HEK293 (cell line): ENCODE measurements at regions not wholly inside any gene's neighbourhood (a gene's known extent, or its start where the extent isn't known, plus 50 kb on each side); places are given as distances from the start of the nearest gene placed in this dataset.

Experiments used
- CTCF ChIA-PET: fragments of 350-600 bp; formaldehyde crosslinking; extraction: SDS; loops from one replicate; lab custom pipeline; 2021; ENCODE audit warnings: antibody characterized with exemption; lab: Yijun Ruan, JAX
- POLR2A ChIA-PET: fragments of 300-600 bp; formaldehyde crosslinking; extraction: SDS; loops from one replicate; lab custom pipeline; 2020; ENCODE audit warnings: antibody characterized with exemption, inconsistent platforms; lab: Yijun Ruan, JAX
- H3K27ac ChIP-seq: fragments of 200-500 bp; sonication (Bioruptor generic); 2 replicates; pipeline ENCODE4 v1.5.1; 2014; ENCODE audit warnings: low read depth, low read length, control low read depth, inconsistent platforms; ENCODE audit errors: extremely low read depth
- H3K36me3 ChIP-seq, 2 experiments: fragments of 200-500 bp in 1 of 2; sonication (Bioruptor generic) in 1 of 2; 1 replicate in 1 of 2; 2 replicates in 1 of 2; pipeline ENCODE4 v1.5.1; 2014 to 2017; ENCODE audit warnings: inconsistent platforms in 2 of 2, low read length in 2 of 2; ENCODE audit not compliant: control insufficient read depth in 2 of 2, insufficient read depth in 1 of 2
- H3K4me1 ChIP-seq: fragments of 200-500 bp; sonication (Bioruptor generic); 2 replicates; pipeline ENCODE4 v1.5.1; 2014; ENCODE audit warnings: mild to moderate bottlenecking, low read length, inconsistent platforms; ENCODE audit not compliant: control insufficient read depth, insufficient read depth
- H3K4me3 ChIP-seq: 2 replicates; pipeline ENCODE4 v1.5.1; 2011; ENCODE audit warnings: low read depth, mild to moderate bottlenecking, control low read depth, low read length, moderate library complexity
- H3K9me3 ChIP-seq: fragments of 200-500 bp; sonication (Bioruptor generic); 2 replicates; pipeline ENCODE4 v1.5.1; 2014; ENCODE audit warnings: low read depth, low read length, inconsistent platforms; ENCODE audit not compliant: control insufficient read depth, insufficient read depth
- ATF2 ChIP-seq: fragments of 450-650 bp; formaldehyde crosslinking; IDR thresholded peaks from 2 replicates; pipeline ENCODE4 v1.5.1; 2016; ENCODE audit warnings: missing biosample characterization, missing genetic modification characterization, low read depth
- EGR2 ChIP-seq: fragments of 450-650 bp; formaldehyde crosslinking; IDR thresholded peaks from 2 replicates; pipeline ENCODE4 v1.5.1; 2016; ENCODE audit warnings: low read depth, missing biosample characterization, missing genetic modification characterization
- PRDM1 ChIP-seq: fragments of 450-650 bp; formaldehyde crosslinking; IDR thresholded peaks from 2 replicates; pipeline ENCODE4; 2016; ENCODE audit warnings: missing biosample characterization, missing genetic modification characterization
- ZBTB10 ChIP-seq: fragments of 450-650 bp; formaldehyde crosslinking; IDR thresholded peaks from 2 replicates; pipeline ENCODE4 v1.5.1; 2016; ENCODE audit warnings: missing biosample characterization, missing genetic modification characterization
- ZBTB11 ChIP-seq: fragments of 450-650 bp; formaldehyde crosslinking; conservative IDR thresholded peaks from 2 replicates; pipeline ENCODE4 v1.5.1; 2016; ENCODE audit warnings: low read depth, missing biosample characterization, missing genetic modification characterization
- ZNF311 ChIP-seq: fragments of 450-650 bp; formaldehyde crosslinking; IDR thresholded peaks from 2 replicates; pipeline ENCODE4 v1.5.1; 2017; ENCODE audit warnings: missing biosample characterization, missing genetic modification characterization, borderline replicate concordance
- ZNF335 ChIP-seq: fragments of 450-650 bp; formaldehyde crosslinking; conservative IDR thresholded peaks from 2 replicates; pipeline ENCODE4 v1.5.1; 2016; ENCODE audit warnings: missing biosample characterization, missing genetic modification characterization
- ZNF366 ChIP-seq: fragments of 450-650 bp; formaldehyde crosslinking; conservative IDR thresholded peaks from 2 replicates; pipeline ENCODE4 v1.5.1; 2016; ENCODE audit warnings: missing biosample characterization, missing genetic modification characterization
- ZNF394 ChIP-seq: fragments of 450-650 bp; formaldehyde crosslinking; IDR thresholded peaks from 2 replicates; pipeline ENCODE4 v1.5.1; 2016; ENCODE audit warnings: missing biosample characterization, missing genetic modification characterization, mild to moderate bottlenecking, moderate library complexity, borderline replicate concordance
- ZNF561 ChIP-seq: fragments of 450-650 bp; IDR thresholded peaks from 2 replicates; pipeline ENCODE4 v1.5.1; 2018; ENCODE audit warnings: missing biosample characterization, missing genetic modification characterization, borderline replicate concordance
- ZNF600 ChIP-seq: fragments of 450-650 bp; formaldehyde crosslinking; IDR thresholded peaks from 2 replicates; pipeline ENCODE4 v1.5.1; 2016; ENCODE audit warnings: missing biosample characterization, missing genetic modification characterization
- ZNF610 ChIP-seq: fragments of 450-650 bp; formaldehyde crosslinking; IDR thresholded peaks from 2 replicates; pipeline ENCODE4 v1.5.1; 2016; ENCODE audit warnings: missing biosample characterization, missing genetic modification characterization, borderline replicate concordance
- ZNF658 ChIP-seq: fragments of 450-650 bp; formaldehyde crosslinking; IDR thresholded peaks from 2 replicates; pipeline ENCODE4; 2016; ENCODE audit warnings: missing biosample characterization, missing genetic modification characterization
- ZNF670 ChIP-seq: fragments of 450-650 bp; formaldehyde crosslinking; IDR thresholded peaks from 2 replicates; pipeline ENCODE4 v1.5.1; 2016; ENCODE audit warnings: missing biosample characterization, missing genetic modification characterization, low read depth
- ZNF747 ChIP-seq: fragments of 450-650 bp; formaldehyde crosslinking; IDR thresholded peaks from 2 replicates; pipeline ENCODE4 v1.5.1; 2016; ENCODE audit warnings: missing biosample characterization, missing genetic modification characterization
- ZXDB ChIP-seq: fragments of 450-650 bp; formaldehyde crosslinking; IDR thresholded peaks from 2 replicates; pipeline ENCODE4 v1.5.1; 2016; ENCODE audit warnings: missing biosample characterization, missing genetic modification characterization
- TF ChIP-seq, protein P1 (sequence below): fragments of 450-650 bp; formaldehyde crosslinking; IDR thresholded peaks from 2 replicates; pipeline ENCODE4 v1.5.1; 2016; ENCODE audit warnings: missing biosample characterization, missing genetic modification characterization, borderline replicate concordance
- TF ChIP-seq, protein P2 (sequence below): fragments of 450-650 bp; formaldehyde crosslinking; optimal IDR thresholded peaks from 2 replicates; pipeline ENCODE3; 2016; ENCODE audit warnings: missing biosample characterization, mild to moderate bottlenecking, missing genetic modification characterization
- TF ChIP-seq, protein P3 (sequence below): fragments of 450-650 bp; formaldehyde crosslinking; IDR thresholded peaks from 2 replicates; pipeline ENCODE4 v1.5.1; 2016; ENCODE audit warnings: missing biosample characterization, missing genetic modification characterization

DNA sequence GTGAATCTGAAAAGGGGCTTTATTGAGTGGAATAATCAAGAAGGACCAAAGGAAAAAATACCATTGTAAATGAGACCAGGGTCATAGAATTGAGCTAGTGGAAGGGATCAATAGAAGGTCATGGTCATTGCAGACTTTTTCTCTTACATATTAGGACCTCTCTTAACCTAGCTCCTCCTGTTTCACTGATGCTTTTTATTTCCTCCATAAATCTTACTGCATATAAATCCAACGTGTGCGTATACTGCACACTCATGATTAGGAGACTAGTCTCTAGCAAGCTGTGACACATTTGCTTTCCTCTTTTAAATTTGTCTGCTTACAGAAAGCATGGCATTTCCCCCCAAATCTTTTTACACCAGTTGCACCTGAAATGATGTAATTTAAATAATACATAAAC, 179.6 kb upstream of the B3GALT2 start:
- CTCF ChIA-PET = interaction anchor here (0.9 kb wide), 1 partner anchor 41 kb away, joined by 3 read pairs; no protein-coding TSS in a partner anchor
- no peak overlapping the region for H3K27ac ChIP-seq
- no peak overlapping the region for H3K4me3 ChIP-seq
- H3K9me3 ChIP-seq = no peaks in the 10 kb centered on the region
- H3K4me1 ChIP-seq = no peaks in the 10 kb centered on the region
- no peak for TF ChIP-seq ZNF600
- no peak for TF ChIP-seq PRDM1
- TF ChIP-seq ZBTB10 (tag by site-specific recombination) = no peak
- TF ChIP-seq ZNF561 = no peak
- TF ChIP-seq, protein P1, sequence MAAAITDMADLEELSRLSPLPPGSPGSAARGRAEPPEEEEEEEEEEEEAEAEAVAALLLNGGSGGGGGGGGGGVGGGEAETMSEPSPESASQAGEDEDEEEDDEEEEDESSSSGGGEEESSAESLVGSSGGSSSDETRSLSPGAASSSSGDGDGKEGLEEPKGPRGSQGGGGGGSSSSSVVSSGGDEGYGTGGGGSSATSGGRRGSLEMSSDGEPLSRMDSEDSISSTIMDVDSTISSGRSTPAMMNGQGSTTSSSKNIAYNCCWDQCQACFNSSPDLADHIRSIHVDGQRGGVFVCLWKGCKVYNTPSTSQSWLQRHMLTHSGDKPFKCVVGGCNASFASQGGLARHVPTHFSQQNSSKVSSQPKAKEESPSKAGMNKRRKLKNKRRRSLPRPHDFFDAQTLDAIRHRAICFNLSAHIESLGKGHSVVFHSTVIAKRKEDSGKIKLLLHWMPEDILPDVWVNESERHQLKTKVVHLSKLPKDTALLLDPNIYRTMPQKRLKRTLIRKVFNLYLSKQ = no peak
- no peak for TF ChIP-seq ZNF394 (tag by site-specific recombination)
- TF ChIP-seq ZNF335 (tag by site-specific recombination) = no peak
- no peak for TF ChIP-seq ZNF311 (tag by site-specific recombination)
- no peak for TF ChIP-seq ZBTB11
- no peak for TF ChIP-seq ZNF366
- TF ChIP-seq, protein P2, sequence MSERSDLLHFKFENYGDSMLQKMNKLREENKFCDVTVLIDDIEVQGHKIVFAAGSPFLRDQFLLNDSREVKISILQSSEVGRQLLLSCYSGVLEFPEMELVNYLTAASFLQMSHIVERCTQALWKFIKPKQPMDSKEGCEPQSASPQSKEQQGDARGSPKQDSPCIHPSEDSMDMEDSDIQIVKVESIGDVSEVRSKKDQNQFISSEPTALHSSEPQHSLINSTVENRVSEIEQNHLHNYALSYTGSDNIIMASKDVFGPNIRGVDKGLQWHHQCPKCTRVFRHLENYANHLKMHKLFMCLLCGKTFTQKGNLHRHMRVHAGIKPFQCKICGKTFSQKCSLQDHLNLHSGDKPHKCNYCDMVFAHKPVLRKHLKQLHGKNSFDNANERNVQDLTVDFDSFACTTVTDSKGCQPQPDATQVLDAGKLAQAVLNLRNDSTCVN (tag by site-specific recombination) = no peak
- TF ChIP-seq, protein P3, sequence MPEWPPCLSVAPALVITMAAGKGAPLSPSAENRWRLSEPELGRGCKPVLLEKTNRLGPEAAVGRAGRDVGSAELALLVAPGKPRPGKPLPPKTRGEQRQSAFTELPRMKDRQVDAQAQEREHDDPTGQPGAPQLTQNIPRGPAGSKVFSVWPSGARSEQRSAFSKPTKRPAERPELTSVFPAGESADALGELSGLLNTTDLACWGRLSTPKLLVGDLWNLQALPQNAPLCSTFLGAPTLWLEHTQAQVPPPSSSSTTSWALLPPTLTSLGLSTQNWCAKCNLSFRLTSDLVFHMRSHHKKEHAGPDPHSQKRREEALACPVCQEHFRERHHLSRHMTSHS (tag by site-specific recombination) = no peak
- no peak for TF ChIP-seq ZNF747
- TF ChIP-seq ZNF610 = no peak
- no peak for TF ChIP-seq EGR2 (tag by site-specific recombination)
- no peak for TF ChIP-seq ZXDB (tag by site-specific recombination)
- no peak for TF ChIP-seq ZNF670 (tag by site-specific recombination)
- no peak for TF ChIP-seq ZNF658
- no peak for TF ChIP-seq ATF2
- no peaks in the 10 kb centered on the region for H3K36me3 ChIP-seq
- POLR2A ChIA-PET = no interaction called here
